IMR-90 (cell line): ENCODE measurements at regions not wholly inside any gene's neighbourhood (a gene's known extent, or its start where the extent isn't known, plus 50 kb on each side); places are given as distances from the start of the nearest gene placed in this dataset.

Source experiments
- ATAC-seq: fragments of 200-7000 bp; cut with Tn5 transposase; 2 replicates; pipeline ENCODE4 v1.9.1; 2020; ENCODE audit warnings: low read depth, mild to moderate bottlenecking, moderate library complexity
- BruUV-seq: library from RNA; stranded (reverse); fragments of 400-500 nt; replicated peaks from 2 replicates; lab custom pipeline; 2021; lab: Mats Ljungman, UMichigan
- CTCF ChIA-PET: fragments of 300-600 bp; formaldehyde crosslinking; extraction: SDS; loops from one replicate; lab custom pipeline; 2021; ENCODE audit warnings: antibody characterized with exemption; lab: Yijun Ruan, JAX
- POLR2A ChIA-PET: fragments of 300-600 bp; sonication (Branson Sonifier 250); formaldehyde crosslinking; loops from one replicate; lab custom pipeline; 2022; ENCODE audit warnings: antibody characterized with exemption; ENCODE audit not compliant: unreplicated experiment; lab: Charles Lee
- DNase-seq: peaks from one replicate; pipeline ENCODE4 v3.0.0; 2013
- H2AFZ ChIP-seq: replicated peaks from 2 replicates; pipeline ENCODE3; 2013; ENCODE audit warnings: low read length, mild to moderate bottlenecking; ENCODE audit not compliant: poor library complexity
- H2AK5ac ChIP-seq: 2 replicates; pipeline ENCODE4 v1.6.1; 2013; ENCODE audit warnings: low read depth, low read length, inconsistent platforms
- H2AK9ac ChIP-seq: replicated peaks from 2 replicates; pipeline ENCODE3; 2013; ENCODE audit warnings: mild to moderate bottlenecking, low read depth, low read length, moderate library complexity; ENCODE audit not compliant: poor library complexity
- H2BK120ac ChIP-seq: 2 replicates; pipeline ENCODE4 v1.6.1; 2013; ENCODE audit warnings: low read depth, low read length, inconsistent platforms
- H2BK15ac ChIP-seq: 3 replicates; pipeline ENCODE4 v1.6.1; 2013; ENCODE audit warnings: low read depth, low read length, inconsistent platforms
- H2BK20ac ChIP-seq: 2 replicates; pipeline ENCODE4 v1.6.1; 2013; ENCODE audit warnings: low read depth, mild to moderate bottlenecking, inconsistent platforms, low read length, moderate library complexity
- H2BK5ac ChIP-seq: 2 replicates; pipeline ENCODE4 v1.6.1; 2013; ENCODE audit warnings: mild to moderate bottlenecking, low read depth, low read length, inconsistent platforms; ENCODE audit not compliant: poor library complexity, severe bottlenecking
- H3K14ac ChIP-seq: replicated peaks from 2 replicates; pipeline ENCODE4 v1.6.1; 2013; ENCODE audit warnings: low read depth, low read length, inconsistent platforms
- H3K18ac ChIP-seq: 2 replicates; pipeline ENCODE4 v1.6.1; 2013; ENCODE audit warnings: low read depth, low read length, control low read depth
- H3K23ac ChIP-seq: 2 replicates; pipeline ENCODE4 v1.6.1; 2013; ENCODE audit warnings: low read depth, low read length, inconsistent platforms
- H3K27ac ChIP-seq: 2 replicates; pipeline ENCODE4 v1.5.1; 2013; ENCODE audit warnings: mild to moderate bottlenecking, control low read depth, low read length; ENCODE audit not compliant: insufficient read depth
- H3K27me3 ChIP-seq: 2 replicates; pipeline ENCODE4 v1.6.1; 2013; ENCODE audit warnings: low read length; ENCODE audit not compliant: control insufficient read depth, insufficient read depth
- H3K36me3 ChIP-seq: 2 replicates; pipeline ENCODE4 v1.6.1; 2013; ENCODE audit warnings: low read length, mixed read lengths; ENCODE audit not compliant: control insufficient read depth, insufficient read depth
- H3K4ac ChIP-seq: 2 replicates; pipeline ENCODE4 v1.6.1; 2013; ENCODE audit warnings: low read depth, low read length, inconsistent platforms
- H3K4me1 ChIP-seq: 2 replicates; pipeline ENCODE4 v1.6.1; 2013; ENCODE audit warnings: low read length, mixed read lengths; ENCODE audit not compliant: control insufficient read depth, insufficient read depth
- H3K4me2 ChIP-seq: 2 replicates; pipeline ENCODE4 v1.6.1; 2013; ENCODE audit warnings: low read depth, mild to moderate bottlenecking, control low read depth, low read length, moderate library complexity
- H3K4me3 ChIP-seq: 2 replicates; pipeline ENCODE4 v1.5.1; 2013; ENCODE audit warnings: low read depth, mild to moderate bottlenecking, control low read depth, low read length, moderate library complexity; ENCODE audit not compliant: insufficient read depth
- H3K56ac ChIP-seq: 2 replicates; pipeline ENCODE4 v1.6.1; 2013; ENCODE audit warnings: low read length, inconsistent platforms; ENCODE audit not compliant: insufficient read depth; ENCODE audit errors: extremely low read depth
- H3K79me1 ChIP-seq, 2 experiments: 2 replicates each; pipeline ENCODE4 v1.6.1; 2013; ENCODE audit warnings: low read length in 2 of 2, inconsistent platforms in 1 of 2, low read depth in 1 of 2
- H3K9ac ChIP-seq: 2 replicates; pipeline ENCODE4 v1.6.1; 2013; ENCODE audit warnings: low read depth, low read length, control low read depth
- H3K9me1 ChIP-seq: 2 replicates; pipeline ENCODE4 v1.6.1; 2013; ENCODE audit warnings: low read length, inconsistent platforms; ENCODE audit not compliant: insufficient read depth
- H3K9me3 ChIP-seq: 2 replicates; pipeline ENCODE4 v1.6.1; 2013; ENCODE audit warnings: low read length; ENCODE audit not compliant: control insufficient read depth, insufficient read depth
- H4K20me1 ChIP-seq: 2 replicates; pipeline ENCODE4 v1.6.1; 2013; ENCODE audit warnings: low read length, inconsistent platforms; ENCODE audit not compliant: insufficient read depth
- H4K5ac ChIP-seq: 2 replicates; pipeline ENCODE4 v1.6.1; 2013; ENCODE audit warnings: mild to moderate bottlenecking, low read depth, low read length, control low read depth
- H4K8ac ChIP-seq, 2 experiments: 2 replicates each; pipeline ENCODE4 v1.6.1; 2013; ENCODE audit warnings: low read depth in 2 of 2, low read length in 2 of 2, control low read depth in 1 of 2, inconsistent platforms in 1 of 2
- H4K91ac ChIP-seq: 2 replicates; pipeline ENCODE4 v1.6.1; 2013; ENCODE audit warnings: low read depth, low read length, inconsistent platforms; ENCODE audit not compliant: insufficient read depth
- BHLHE40 ChIP-seq: fragments of 150-350 bp; IDR thresholded peaks from 2 replicates; pipeline ENCODE4 v1.6.1; 2016; ENCODE audit warnings: mild to moderate bottlenecking, low read depth, low read length
- CTCF ChIP-seq: conservative IDR thresholded peaks from 2 replicates; pipeline ENCODE4 v1.5.1; 2012; ENCODE audit warnings: mild to moderate bottlenecking, low read depth, low read length, improper control_type of control experiment
- RAD21 ChIP-seq: IDR thresholded peaks from 2 replicates; pipeline ENCODE4 v1.6.1; 2012; ENCODE audit warnings: low read length, improper control_type of control experiment
- RFX5 ChIP-seq: IDR thresholded peaks from 2 replicates; pipeline ENCODE4 v1.8.0; 2012; ENCODE audit warnings: low read depth, mild to moderate bottlenecking, low read length, moderate library complexity
- WGBS, 2 experiments: methylation state at CpG; one replicate each; pipeline versions ENCODE4 v1.1.5 to v1.1.7; 2013; ENCODE audit warnings: missing lambda C conversion rate in 2 of 2; ENCODE audit not compliant: insufficient read length in 1 of 2; ENCODE audit errors: extremely low coverage in 2 of 2; 5-methylcytosine and 5-hydroxymethylcytosine counted together
- dilution Hi-C: fragments of 300-500 bp; cut with HindIII; formaldehyde crosslinking; loops from one replicate; pipeline ENCODE4 v1.14.3; 2018; ENCODE audit warnings: low sequenced_read_pairs; ENCODE audit not compliant: unreplicated experiment
- in situ Hi-C: fragments of 300-500 bp; cut with MboI; formaldehyde crosslinking; loops from 3 replicates; pipeline ENCODE4 v1.14.3; 2019; ENCODE audit warnings: low sequenced_read_pairs, inconsistent platforms, mixed read lengths
- intact Hi-C: fragments of 100-400 bp; cut with micrococcal nuclease; formaldehyde crosslinking; loops from 2 replicates; pipeline ENCODE4 v1.10.0; 2022

GRCh38 chr18:51323961-51324360 lies 126.5 kb upstream of the MEX3C start:
- Histone ChIP-seq H2BK15ac (no peak overlapping the region), H3K23ac (no peak overlapping the region), H3K9ac (no peak overlapping the region), H3K4me3 (no peak overlapping the region), H4K20me1 (no peaks in the 10 kb centered on the region), H3K18ac (no peak overlapping the region), H3K79me1 (no peaks in the 10 kb centered on the region), H3K14ac (no peak overlapping the region), H2AK5ac (no peak overlapping the region), H3K9me3 (peaks cover 13% of the 10 kb centered on the region), H2AK9ac (no peak overlapping the region), H3K4me1 (no peaks in the 10 kb centered on the region), H4K5ac (no peak overlapping the region), H3K4me2 (no peak overlapping the region), H3K27me3 (no peaks in the 10 kb centered on the region), H4K8ac (no peak overlapping the region), H2BK20ac (no peak overlapping the region), H3K4ac (no peak overlapping the region), H3K56ac (no peak overlapping the region), H3K36me3 (no peaks in the 10 kb centered on the region), H2AFZ (no peak overlapping the region), H2BK120ac (no peak overlapping the region), H2BK5ac (no peak overlapping the region), H3K9me1 (no peaks in the 10 kb centered on the region), H3K27ac (no peak overlapping the region), H4K91ac (no peak overlapping the region)
- in situ Hi-C loops (no loop called here), intact Hi-C loops (no loop called here), dilution Hi-C loops (no loop called here)
- no peak for TF ChIP-seq BHLHE40
- TF ChIP-seq RAD21, result no peak
- TF ChIP-seq RFX5, result no peak
- TF ChIP-seq CTCF, result no peak
- POLR2A ChIA-PET, result no interaction called here
- DNase-seq, result no peak
- CTCF ChIA-PET, result no interaction called here
- WGBS, 2 experiments, result no CpG with 5 or more reads among the region's 4 CpGs
- BruUV-seq, result no TSS peak
- ATAC-seq, result no peak
